ENCODE measurements at regions not wholly inside any gene's neighbourhood (a gene's known extent, or its start where the extent isn't known, plus 50 kb on each side); places are given as distances from the start of the nearest gene placed in this dataset.

GRCh38 chr4:186010821-186011220 is 58.1 kb upstream of the TLR3 start (continued):
- TF ChIP-seq ZBTB33 (IDR thresholded peaks at IDR 0.05; ENCODE audit: borderline replicate concordance, low read depth) (no peak), RXRA (IDR thresholded peaks at IDR 0.05; ENCODE audit: borderline replicate concordance, low read depth) (no peak), TEAD4 (IDR thresholded peaks at IDR 0.05; ENCODE audit: borderline replicate concordance, insufficient read depth) (no peak), REST (IDR thresholded peaks at IDR 0.05; ENCODE audit: low read depth, low read length) (no peak)

GRCh38 chr4:186012071-186012470 is 56.9 kb upstream of the TLR3 start:
- no peaks in the 10 kb centered on the region for H3K9me3 ChIP-seq
- H3K4me2 ChIP-seq, result no peak overlapping the region
- no peaks in the 10 kb centered on the region for H3K36me3 ChIP-seq (replicated peaks in 1 of 2; ENCODE audit: control insufficient read depth in 1 of 2, insufficient read depth in 2 of 2, low read length in 1 of 2)
- DNase-seq, result no peak
- H3K4me3 ChIP-seq (ENCODE audit: low read depth in 2 of 2, low read length in 1 of 2), result no peak overlapping the region
- H4K20me1 ChIP-seq (ENCODE audit: insufficient read depth), result no peaks in the 10 kb centered on the region
- no peak overlapping the region for H2AFZ ChIP-seq (ENCODE audit: low read depth)
- TF ChIP-seq SIN3A (IDR thresholded peaks at IDR 0.05; ENCODE audit: borderline replicate concordance, low read depth, low read length) (no peak), REST (IDR thresholded peaks at IDR 0.05; ENCODE audit: low read depth, low read length) (no peak), ELF1 (IDR thresholded peaks at IDR 0.05) (no peak), MEF2A (IDR thresholded peaks at IDR 0.05; ENCODE audit: borderline replicate concordance, low read depth) (no peak), TEAD4 (IDR thresholded peaks at IDR 0.05; ENCODE audit: borderline replicate concordance, insufficient read depth) (no peak), FOXJ3 (CRISPR knock-in tag; IDR thresholded peaks at IDR 0.05) (no peak), EP300 (IDR thresholded peaks at IDR 0.05; ENCODE audit: borderline replicate concordance in 1 of 2, low read depth in 1 of 2, low read length in 1 of 2) (no peak), RFX5 (IDR thresholded peaks at IDR 0.05; ENCODE audit: low read length) (no peak), CTCF (IDR thresholded peaks at IDR 0.05) (no peak), FOSL2 (IDR thresholded peaks at IDR 0.05; ENCODE audit: borderline replicate concordance, low read depth) (no peak), RAD21 (IDR thresholded peaks at IDR 0.05; ENCODE audit: low read length) (no peak), TAF1 (IDR thresholded peaks at IDR 0.05; ENCODE audit: borderline replicate concordance, low read depth, low read length) (no peak), MAX (IDR thresholded peaks at IDR 0.05; ENCODE audit: low read depth) (no peak), GABPA (IDR thresholded peaks at IDR 0.05; ENCODE audit: low read depth) (no peak), RCOR1 (IDR thresholded peaks at IDR 0.05; ENCODE audit: low read length) (no peak), SMC3 (IDR thresholded peaks at IDR 0.05; ENCODE audit: low read depth, low read length) (no peak)
- no peaks in the 10 kb centered on the region for H3F3A ChIP-seq (replicated peaks; ENCODE audit: insufficient read depth)
- H3K27me3 ChIP-seq (ENCODE audit: insufficient read depth), result no peaks in the 10 kb centered on the region
- CTCF ChIA-PET, result interaction anchor here (0.9 to 2.5 kb wide), 3 partner anchors 9 to 12 kb away, joined by 3 to 11 read pairs (median 5); no protein-coding TSS in a partner anchor
- H3K79me2 ChIP-seq (ENCODE audit: insufficient read depth), result no peaks in the 10 kb centered on the region
- H3K4me1 ChIP-seq (ENCODE audit: control insufficient read depth in 1 of 2, insufficient read depth in 2 of 2, low read depth in 1 of 2, low read length in 1 of 2), result no peaks in the 10 kb centered on the region; a peak in 1 of 4 replicates
- no peak overlapping the region for H3K27ac ChIP-seq (ENCODE audit: low read depth in 2 of 2, low read length in 1 of 2)
- no peak overlapping the region for H3K9ac ChIP-seq
- no peaks in the 10 kb centered on the region for H3K9me2 ChIP-seq
- POLR2A ChIA-PET, result no interaction called here
- 65% methylated on average over 12 of the region's 14 CpGs for WGBS (ENCODE audit: low lambda C conversion rate)
